AG09319 (cell line): ENCODE measurements at regions not wholly inside any gene's neighbourhood (a gene's known extent, or its start where the extent isn't known, plus 50 kb on each side); places are given as distances from the start of the nearest gene placed in this dataset.

Source experiments
- DNase-seq: peaks from one replicate; pipeline ENCODE4 v3.0.0-alpha.2; 2010; ENCODE audit warnings: low read depth; ENCODE audit errors: extremely low read depth
- TF ChIP-seq, protein P1 (sequence below): IDR thresholded peaks from 2 replicates; pipeline ENCODE4 v1.5.1; 2011; ENCODE audit warnings: low read depth, mild to moderate bottlenecking, inconsistent platforms, low read length, moderate library complexity

DNA sequence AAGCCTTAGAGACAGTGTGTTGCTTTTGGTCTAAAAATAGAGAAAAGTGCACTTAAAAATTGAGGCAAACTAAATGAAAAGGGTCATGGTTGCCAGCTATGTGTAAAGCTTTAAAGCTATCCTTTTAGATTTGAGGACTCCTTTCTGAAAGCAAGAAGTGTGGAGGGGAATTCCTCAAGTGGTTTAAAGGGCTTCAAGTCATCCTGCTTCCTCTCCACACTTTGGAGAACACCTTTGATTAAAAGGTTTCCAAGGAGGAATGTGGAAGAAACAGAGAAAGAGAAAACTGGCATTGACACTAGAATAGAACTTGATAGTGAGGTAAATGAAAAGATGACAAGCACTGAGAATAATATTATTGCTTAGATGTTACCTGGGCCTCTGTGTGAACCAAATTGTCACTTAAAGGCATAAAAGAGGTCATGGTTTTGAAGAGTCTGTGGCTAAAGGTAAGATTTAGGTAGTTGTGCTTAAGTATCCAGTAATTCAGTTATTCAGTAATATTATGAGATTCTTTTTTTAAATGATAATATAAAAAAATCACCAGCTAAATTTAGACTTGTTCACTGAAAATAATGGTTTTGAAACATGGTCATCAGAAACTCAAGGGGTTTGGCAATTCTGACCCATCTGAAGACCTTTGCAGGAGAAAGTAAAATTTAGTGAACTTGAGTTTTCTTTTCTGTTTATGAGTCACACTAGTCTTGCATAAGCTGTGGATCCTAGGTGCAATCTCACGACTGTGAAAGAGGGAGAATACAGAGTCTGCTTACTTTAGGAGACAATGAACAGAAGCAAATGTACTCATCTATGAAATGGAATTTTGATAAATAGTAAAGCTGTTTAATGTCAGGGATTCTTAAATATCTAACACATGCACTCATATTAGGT is 466.0 kb downstream of the KIF20B start:
- TF ChIP-seq, protein P1, sequence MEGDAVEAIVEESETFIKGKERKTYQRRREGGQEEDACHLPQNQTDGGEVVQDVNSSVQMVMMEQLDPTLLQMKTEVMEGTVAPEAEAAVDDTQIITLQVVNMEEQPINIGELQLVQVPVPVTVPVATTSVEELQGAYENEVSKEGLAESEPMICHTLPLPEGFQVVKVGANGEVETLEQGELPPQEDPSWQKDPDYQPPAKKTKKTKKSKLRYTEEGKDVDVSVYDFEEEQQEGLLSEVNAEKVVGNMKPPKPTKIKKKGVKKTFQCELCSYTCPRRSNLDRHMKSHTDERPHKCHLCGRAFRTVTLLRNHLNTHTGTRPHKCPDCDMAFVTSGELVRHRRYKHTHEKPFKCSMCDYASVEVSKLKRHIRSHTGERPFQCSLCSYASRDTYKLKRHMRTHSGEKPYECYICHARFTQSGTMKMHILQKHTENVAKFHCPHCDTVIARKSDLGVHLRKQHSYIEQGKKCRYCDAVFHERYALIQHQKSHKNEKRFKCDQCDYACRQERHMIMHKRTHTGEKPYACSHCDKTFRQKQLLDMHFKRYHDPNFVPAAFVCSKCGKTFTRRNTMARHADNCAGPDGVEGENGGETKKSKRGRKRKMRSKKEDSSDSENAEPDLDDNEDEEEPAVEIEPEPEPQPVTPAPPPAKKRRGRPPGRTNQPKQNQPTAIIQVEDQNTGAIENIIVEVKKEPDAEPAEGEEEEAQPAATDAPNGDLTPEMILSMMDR: no peak
- DNase-seq: no peak

GRCh38 chr10:90168244-90168643 is 466.9 kb downstream of the KIF20B start:
- no peak for DNase-seq
- TF ChIP-seq, protein P1: no peak

GRCh38 chr10:90171014-90171722 is 469.8 kb downstream of the KIF20B start:
- DNase-seq: no peak
- TF ChIP-seq, protein P1: no peak

GRCh38 chr10:90174531-90174930 is 473.1 kb downstream of the KIF20B start:
- TF ChIP-seq, protein P1: no peak

GRCh38 chr10:90175161-90175681 is 473.8 kb downstream of the KIF20B start:
- TF ChIP-seq, protein P1: no peak
- no peak for DNase-seq

More at GRCh38 chr10:90174531-90174930, 473.1 kb downstream of the KIF20B start:
- DNase-seq: no peak

DNA sequence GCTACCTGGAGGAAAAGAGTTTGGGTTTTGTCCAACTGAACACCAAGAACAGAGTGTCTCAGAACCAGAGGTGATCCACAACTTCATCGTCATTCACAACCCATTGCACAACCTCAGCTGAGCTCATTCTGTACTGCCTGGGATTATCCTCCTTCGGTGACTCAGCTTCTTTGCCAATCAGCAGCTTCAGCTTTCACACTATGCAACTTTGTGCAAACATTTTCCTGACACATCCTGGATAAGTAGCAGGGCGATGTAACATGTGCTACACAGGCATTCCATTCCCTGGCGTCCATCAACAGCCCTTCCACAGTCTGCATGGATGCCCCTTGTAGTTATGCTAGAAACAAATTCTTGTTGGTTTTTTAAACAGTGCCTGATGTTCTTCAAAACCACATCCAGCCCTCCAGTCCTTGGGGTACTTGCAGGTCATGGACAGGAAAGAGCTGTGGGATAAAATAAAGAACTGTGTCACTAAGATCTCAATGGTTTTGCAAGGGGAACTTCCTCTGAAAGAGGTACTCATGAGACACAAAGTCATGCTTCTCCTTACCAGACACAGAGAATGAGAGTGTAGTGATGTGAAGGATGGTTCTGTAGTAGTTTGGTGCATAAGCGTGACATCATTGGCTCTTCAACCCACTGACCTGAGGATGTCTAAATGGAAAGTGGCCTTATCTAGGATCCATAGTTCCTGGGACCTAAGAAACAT is 478.5 kb downstream of the KIF20B start:
- DNase-seq: no peak
- TF ChIP-seq, protein P1: no peak
